Raji (cell line): ENCODE measurements at regions not wholly inside any gene's neighbourhood (a gene's known extent, or its start where the extent isn't known, plus 50 kb on each side); places are given as distances from the start of the nearest gene placed in this dataset.

Experiments used
- POLR2A ChIP-seq: IDR thresholded peaks from 2 replicates; pipeline ENCODE4 v1.6.1; 2011; ENCODE audit warnings: low read depth, low read length, control low read depth; ENCODE audit not compliant: insufficient read depth

DNA sequence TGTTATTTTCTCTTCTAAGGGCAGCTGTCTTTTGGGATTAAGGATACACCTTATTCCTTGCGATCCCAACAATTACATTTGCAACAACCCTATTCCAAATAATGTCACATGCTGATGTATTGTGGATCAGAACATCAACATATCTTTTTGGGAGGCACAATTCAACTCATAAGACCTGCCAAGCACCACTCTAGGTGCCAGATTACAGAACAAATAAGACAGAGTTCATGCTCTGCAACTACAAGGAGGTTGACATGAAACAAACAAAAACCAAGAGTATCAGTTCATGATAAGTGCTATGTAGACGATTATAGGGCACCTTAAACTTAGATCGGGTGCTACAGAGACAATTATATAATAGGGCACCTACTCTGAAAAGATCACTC is 203.2 kb upstream of the SGK1 start:
- TF ChIP-seq POLR2A: no peak

DNA sequence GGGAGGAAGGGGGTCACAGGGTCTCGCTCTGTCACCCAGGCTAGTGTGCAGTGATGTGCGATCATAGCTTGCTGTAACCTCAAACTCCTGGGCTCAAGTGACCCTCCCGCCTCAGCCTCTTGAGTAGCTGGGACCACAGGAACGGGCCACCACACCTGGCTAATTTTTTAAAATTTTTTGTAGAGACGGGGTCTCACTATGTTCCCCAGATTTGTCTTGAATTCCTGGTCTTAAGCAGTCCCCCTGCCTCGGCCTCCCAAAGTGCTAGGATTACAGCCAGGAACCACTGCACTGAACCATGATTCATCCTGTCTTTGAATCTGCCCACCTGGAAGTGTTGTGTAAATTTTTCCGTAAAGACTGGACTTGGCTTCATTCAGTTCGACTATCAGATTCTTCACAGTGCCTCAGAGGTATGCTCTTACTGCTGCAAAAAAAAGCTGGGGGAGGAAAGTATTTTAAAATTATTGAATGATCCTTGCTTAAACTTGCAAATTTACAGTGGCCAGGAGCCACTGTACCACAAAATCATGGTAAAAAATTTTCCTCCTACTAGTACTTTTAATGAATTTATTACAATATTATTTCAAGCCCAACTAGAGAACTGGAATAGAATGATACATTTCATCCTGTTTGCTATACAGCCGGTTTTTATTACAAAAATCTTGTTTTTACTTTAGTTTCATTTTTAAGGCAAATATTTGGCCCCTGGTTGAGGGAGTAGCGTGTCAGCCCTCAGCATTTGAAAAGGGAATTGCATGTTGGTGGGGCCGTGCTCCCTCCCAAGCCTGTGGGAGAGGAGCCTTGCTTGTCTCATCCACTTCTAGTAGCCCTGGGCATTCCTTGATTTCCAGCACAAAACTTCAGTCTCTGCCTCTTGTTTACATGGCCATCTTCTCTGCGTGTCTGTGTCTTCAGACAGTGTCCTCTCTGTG is 202.5 kb upstream of the SGK1 start:
- no peak for TF ChIP-seq POLR2A

DNA sequence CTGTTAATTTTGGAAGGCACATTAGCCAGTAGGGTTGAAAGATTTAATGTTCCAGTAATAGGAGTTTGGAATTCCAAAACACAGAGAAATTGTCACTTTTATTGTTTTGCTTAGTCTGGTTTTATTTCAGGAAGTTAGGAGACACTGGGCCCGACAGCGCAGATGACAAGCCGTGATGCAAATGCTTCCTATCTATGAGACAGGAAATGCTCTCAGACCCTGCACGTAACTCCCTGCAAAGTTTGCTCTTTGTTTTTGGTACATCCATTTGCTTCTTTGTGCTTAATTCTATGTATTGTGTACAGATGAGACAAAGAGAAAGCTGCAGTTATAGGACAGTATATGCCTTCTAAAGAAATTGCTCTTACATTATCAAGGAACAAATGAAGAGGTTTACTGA is 201.6 kb upstream of the SGK1 start:
- no peak for TF ChIP-seq POLR2A

DNA sequence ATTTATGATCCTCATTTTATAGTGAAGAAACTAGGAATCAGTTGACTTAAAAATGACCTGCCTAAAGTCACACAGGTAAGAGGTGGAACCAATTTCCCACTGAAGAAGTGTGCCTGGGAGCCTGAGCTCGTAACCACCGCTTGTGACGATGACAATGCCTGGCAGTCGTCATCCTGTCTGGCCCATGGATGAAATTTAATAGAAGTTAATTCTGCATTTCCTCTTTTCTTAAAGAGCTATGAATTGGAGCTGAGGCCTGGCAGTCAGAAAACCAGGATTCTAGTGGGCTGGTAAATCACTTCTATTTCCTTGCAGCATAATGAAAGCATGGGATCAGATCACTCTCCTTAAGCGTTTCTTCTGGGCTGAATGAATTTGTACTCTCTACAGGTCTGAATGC is 200.0 kb upstream of the SGK1 start:
- no peak for TF ChIP-seq POLR2A

DNA sequence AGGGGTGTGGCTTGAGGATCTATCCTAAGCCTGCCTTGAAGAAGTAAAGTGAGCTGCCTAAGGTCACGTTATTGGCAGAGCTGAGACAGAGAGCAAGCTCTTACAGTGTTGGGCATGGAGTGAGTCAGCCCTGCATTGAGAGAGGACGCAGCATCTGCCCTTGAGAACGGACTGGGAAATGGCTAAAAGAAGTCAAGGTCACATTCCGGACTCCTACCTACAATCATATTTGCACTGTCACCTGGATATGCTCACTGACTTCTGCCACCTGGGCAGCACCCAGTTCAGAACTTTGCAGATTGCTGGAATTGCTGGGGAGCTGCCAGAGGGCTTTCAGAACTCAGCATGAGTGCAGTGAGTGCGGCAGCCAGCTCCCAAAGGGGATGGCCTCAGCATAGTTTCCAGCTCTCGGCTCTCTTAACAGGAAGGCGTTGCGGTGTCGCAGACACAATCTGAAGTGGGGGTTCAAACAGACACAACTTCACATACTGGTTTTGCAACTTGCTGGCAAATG is 199.3 kb upstream of the SGK1 start:
- no peak for TF ChIP-seq POLR2A

- TF ChIP-seq POLR2A: no peak
These were observed 198.7 kb upstream of the SGK1 start for GRCh38 chr6:134516582-134516981.

DNA sequence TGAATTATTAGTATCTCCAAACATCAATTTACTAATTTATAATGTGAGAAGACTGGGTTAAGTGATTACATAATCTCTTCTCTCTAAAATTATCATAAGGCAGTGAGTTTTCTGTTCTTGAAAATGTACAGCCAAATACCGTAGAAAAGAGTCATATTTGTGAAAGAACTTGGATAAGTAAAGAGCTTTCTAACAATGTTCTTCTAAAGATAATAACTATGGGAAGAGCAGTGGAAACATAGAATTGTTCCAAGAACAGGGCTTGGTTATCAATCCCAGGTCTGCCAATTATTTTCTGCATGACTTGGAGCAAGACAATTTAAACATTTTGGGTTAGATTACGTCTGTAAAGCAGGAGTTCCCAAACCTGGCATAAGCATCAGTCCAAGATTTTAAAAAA is 198.1 kb upstream of the SGK1 start:
- TF ChIP-seq POLR2A: no peak

DNA sequence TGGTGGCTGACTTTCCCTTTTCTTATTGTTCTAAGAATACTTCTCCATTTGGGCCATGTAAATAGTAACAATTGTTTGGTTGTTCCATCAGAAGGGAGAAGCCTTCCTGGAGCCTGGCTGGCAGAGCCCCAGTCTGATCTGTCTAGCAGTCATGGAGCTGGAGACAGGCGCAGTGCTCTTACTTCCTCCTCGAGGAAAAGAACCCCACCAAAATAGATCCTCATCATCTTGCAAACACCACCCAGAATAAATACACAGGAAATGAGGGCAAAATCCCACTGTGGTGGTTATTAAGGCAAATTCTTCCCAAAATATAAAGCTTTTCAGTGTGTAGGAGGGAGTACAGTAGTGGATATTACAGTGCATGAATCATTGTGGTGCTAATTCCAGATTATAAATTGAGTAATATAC is 195.1 kb upstream of the SGK1 start:
- no peak for TF ChIP-seq POLR2A

DNA sequence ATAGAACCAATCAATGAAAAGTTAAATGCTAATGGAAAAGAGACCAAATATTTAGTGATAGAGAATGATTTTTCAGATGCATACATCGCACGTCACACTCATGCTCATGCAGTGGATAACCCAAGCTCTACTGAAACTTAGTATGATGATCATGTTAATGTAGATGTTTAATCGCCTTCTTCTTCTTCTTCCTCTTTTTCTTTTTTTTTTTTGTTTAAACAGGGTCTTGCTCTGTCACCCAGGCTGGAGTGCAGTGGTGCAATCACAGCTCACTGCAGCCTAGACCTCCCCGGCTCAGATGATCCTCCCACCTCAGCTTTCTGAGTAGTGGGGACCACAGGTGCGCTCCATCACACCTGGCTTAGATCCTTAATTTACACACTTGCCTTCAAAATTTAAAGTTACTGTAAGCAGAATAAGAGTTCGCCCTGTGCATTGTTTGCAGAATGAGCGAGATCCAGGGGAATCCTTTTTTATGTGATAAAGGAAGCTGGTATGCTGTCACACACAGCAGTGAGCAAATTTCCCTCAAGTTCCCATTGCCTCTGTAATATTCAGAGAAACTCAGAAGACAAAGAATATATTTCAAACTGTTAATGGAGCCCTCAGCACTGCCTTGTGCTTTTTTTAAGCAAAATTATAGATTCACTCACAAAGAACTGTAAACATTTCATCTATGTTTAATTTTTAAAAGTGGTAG is 194.2 kb upstream of the SGK1 start:
- no peak for TF ChIP-seq POLR2A

- TF ChIP-seq POLR2A: no peak
These were observed 193.0 kb upstream of the SGK1 start for GRCh38 chr6:134510920-134511319.

GRCh38 chr6:134510142-134510541 is 192.2 kb upstream of the SGK1 start:
- no peak for TF ChIP-seq POLR2A

DNA sequence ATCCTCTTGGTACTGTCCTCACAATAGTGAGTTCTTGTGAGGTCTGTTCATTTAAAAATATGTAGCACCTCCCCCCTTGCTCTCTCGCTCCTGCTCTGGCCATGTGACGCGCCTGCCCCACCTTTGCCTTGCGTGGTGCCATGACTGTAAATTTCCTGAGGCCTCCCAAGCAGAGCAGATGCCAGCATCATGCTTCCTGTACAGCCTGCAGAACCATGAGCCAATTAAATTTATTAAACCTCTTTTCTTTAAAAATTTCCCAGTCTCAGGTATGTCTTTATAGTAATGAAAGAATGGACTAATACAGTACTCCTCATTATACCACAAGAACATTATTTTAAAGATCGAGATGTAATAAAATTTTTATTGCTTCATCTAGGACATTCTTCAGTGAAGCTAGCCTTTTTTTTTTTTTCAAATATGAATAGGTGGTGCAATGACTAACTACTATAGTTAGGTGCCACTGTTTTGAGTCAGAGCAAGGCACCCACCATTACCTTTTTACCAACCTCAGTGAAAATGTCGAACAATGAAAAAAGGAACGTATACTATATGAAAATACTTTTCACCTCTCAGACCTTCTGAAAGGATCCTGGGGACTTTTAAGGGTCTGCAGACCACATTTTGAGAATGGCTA is 191.1 kb upstream of the SGK1 start:
- no peak for TF ChIP-seq POLR2A

DNA sequence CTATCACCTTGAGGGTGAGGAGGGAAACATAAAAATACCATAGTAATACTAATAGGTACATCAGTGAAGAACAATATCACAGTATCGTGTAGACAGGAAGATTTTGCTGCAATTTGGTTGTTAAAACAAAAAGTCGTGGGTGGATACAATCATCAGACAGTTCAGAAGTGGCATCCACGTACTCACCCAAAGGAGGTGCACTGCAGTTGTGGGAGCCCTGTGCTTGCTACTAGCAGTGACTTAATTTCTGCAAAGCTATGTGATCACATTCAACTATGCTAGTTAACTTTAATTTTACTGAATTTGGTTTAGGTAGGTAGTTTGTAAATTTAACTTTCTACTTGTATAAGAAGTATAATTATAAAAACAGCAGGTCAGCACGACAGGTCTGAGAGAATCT is 188.2 kb upstream of the SGK1 start:
- no peak for TF ChIP-seq POLR2A

DNA sequence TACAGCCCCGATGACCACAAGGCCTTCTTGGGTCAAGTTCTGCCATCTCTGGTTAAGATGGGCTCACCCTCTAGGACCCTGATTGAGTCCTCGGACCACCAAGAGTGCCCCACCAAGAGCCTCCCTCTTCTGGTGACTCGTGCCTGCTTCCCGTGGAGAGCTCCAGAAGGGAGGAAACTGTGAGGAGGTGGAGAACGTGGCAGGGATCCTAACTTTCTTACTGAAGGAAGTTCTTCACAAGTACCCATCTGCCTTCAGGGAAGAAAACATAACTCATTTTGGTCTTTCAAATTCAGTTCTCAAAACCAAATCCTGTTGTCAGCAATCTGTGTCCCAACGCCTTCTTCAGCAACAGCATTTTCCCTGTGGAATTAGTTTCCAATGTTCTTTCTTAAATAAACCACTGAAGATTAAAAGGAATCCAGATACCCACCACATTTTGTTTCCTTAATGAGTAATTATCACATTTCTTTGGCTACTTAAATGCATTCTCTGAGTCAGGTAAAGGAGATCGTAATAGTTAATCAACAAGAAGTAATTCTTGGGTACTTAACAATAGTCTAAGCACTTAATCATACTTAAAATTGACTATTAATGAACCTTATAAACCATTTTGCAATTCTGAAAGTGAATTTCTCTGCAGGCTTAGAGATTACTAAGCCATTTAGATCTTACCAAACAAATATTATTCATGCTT is 185.8 kb upstream of the SGK1 start:
- TF ChIP-seq POLR2A: no peak
